MV-4-11 (cell line): ENCODE measurements at regions not wholly inside any gene's neighbourhood (a gene's known extent, or its start where the extent isn't known, plus 50 kb on each side); places are given as distances from the start of the nearest gene placed in this dataset.
A peak's percentile ranks its signal among the peaks of the same experiment; 100 is the strongest.
"Not testable (repeated sequence)": the region's sequence is repeated elsewhere in the genome, so short reads cannot be mapped to it uniquely, and the experiment has no call there.

Source experiments
- DNase-seq: peaks from one replicate; lab custom pipeline; 2025; lab: John Stamatoyannopoulos, UW

DNA sequence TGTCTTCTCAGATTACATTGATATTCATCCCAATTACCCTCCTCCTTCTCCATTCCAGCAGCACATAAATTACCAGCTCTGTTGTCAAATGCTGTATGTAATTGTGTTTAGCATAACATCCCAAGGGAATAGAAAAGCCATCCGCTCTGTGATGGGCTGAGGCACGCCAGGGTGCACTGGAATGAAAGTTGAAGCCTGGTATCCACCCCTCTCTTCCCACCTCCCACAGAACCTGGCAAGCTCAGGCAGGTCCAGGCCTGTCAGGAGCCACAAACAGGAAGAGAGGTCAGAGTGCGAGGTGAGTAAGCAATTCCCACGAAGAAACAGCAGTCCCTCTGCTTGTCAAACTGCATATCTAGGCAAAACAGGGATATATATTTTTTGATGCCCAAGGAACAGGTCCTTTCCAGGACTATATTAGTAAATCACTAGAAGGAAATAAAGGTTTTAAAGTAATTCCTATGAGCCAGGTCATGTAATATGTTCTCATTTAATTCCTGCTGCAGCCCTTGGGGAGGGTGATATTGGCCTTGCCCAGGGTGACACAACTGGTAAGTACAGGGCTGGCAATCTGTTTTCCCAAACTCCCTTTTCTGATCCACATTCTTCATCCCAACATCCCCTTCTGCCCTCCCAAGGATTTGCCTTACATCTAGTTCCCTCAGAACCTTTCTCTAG lies 155.6 kb upstream of the GHITM start:
- no peak for DNase-seq

DNA sequence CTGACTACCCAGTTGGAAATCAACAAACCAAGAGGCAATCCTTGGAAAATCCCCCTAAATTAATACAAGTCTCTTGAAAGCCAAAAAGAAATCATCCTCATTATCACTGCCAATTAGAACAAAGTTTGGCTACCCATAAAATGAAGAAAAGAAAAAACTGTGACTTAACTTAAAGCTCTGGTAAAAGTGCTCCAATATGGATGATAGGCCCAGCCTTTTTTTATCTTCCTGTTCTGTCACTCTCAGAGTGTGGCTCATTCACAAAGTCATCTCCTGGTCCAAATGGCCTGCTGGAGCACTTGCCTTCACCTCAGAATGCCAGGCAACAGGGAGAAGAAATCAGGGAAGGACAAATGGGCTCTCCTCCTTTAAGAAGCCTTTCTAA lies 155.1 kb upstream of the GHITM start:
- DNase-seq, result no peak

DNA sequence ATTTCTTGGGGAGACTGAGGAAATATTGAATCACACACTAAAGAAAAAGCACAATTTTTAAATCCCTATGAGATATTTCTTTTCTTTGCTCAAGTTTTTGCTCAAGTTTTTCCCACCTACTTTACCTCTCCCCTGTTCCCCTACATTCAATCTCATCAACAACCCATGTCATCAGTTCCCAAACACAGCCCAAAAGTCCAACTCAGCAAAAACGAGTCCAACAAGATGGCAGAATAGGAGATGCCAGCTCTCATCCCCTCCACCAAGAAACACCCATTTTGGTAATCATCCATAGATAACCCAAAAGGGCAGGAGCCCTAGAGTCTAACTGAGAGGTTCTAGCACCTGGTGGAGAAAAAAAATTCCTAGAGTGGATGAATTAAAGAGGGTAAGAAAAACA lies 152.5 kb upstream of the GHITM start:
- no peak for DNase-seq

DNA sequence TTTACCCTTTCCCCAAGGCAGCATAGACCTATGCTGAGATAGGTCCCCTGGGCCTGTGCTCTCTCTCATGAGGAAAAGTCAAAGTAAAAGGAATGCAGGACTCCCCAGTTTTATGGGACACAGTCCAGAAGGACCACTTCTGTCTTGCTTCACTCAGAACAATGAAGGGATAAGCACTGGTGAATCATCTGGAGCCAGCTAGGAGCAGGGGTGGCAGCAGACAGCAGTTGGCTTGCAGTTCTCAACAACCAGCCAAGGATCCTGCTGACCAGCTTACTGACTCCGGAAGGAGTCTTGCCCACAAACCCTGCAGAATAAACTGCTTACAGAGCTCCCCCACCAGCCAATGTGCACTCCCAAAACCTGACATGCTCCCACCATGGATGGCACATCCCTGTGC lies 152.1 kb upstream of the GHITM start:
- no peak for DNase-seq

DNA sequence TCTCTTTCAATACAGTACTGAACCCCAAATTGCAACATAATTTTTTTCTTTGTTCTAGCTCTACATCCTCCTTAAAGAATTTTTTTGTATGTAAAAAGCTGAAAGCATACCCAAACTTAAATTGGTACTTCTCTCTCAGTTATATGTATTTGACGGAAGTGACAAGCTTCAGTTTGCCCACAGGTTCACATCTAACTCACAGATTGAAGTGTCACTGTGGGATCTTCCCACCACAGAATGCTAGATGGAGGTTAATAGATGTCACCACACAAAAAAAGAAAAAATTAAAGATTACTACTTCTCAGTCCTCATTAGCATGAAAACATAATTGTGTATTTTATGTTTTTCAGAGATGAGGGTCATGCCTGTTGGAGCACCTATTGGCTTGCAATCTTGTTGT lies 150.9 kb upstream of the GHITM start:
- DNase-seq, result no peak

DNA sequence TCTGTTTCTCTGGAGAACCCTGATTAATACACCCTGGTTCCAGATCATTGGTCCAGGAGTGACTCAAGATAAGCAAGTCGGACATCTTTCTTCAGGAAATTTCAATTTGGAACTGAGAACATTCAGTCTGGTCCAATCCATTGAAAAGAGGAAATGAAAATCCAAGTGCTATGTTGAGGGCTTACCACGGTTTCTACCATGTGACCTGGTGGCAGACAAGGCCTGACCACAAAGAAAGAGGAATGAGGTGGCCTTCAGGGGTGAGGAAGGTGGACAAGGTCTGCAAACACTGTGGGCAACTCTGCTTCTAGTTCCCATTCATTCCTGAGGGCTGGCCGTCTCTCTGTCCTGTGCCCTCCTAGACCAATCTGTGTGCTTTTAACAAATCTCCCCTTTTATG lies 149.2 kb upstream of the GHITM start:
- peak; percentile 96 for DNase-seq

DNA sequence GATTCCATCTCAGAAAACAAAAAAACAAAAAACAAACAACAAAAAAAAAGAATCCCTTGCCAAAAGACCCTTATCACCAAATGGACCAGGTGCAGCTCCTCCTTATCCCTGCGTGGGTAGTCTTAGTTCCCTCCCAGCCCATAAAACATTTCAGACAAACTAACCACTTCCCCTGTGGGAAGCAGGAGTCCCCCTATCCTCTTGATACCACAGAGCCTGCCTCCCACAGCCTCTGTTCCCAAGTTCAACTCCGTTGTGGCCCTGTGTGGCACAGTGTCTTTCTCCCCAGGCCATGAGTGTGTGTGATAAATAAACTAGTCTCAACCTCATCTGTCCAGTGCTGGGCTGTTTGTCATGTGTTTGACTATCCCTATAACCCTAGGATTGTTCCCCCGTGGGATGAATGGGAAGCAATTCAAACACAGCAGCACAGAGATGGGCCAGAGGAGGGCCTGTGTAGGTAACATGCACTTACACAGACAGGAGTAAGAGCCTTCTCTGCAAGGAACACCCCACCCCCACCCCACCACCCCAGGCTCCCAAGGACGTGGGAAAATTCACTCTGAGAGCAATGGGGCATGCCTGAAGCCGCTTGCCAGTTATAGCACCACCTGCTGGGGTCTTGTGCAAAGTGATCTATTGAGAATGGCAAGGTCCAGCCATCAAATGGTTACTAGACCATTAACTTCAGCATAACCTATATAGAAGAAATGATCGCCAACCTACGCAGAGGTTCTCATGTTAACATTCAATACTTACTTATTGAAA lies 147.1 kb upstream of the GHITM start:
- DNase-seq, result peak; percentile 81

DNA sequence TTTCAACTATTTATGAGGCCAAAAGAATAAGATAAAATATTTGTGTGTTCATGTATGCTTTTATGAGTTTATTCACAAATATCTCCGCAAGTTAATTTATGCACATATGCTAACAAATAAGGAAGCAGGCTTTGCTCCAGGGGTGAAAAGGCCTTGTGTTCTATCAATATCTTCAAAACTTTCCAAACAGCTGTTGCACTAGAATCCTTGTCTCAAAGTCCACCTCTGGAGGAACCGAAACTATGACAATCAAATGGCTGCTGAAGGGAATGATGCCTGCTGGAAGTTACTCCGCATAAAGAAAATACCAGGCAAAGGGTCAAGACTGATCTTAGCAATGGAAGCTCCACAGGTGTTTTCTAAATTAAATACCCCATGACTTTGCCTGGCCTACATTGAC lies 145.0 kb upstream of the GHITM start:
- DNase-seq, result peak; percentile 85

DNA sequence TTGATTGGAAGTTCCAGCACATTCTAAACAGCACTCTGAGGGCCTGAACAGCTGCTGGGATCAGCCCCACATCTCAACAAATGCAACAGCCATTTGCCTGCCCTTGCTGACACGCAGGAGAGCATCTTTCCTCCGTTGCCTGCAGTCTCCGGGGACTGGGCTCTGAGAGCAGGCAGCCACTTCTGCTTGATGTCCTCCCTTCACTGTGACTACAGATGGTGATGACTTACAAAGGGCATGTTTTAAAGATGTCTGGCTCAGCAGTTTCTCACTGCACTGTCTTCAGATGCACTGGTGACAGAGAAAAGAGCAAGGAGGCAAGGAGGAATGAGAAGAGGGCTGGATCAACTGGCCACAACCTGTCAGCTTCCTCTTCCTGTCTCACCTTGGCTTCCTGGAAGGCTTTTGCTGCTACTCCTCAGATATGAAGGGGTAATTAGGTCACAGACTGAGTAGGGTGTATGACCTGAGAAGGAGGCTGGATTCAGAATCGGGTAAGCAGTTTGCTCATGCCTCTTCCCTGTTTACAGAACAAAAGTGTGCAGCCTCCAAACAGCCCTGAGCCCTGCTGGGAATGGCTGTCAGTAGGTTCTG lies 143.5 kb upstream of the GHITM start:
- DNase-seq, result no peak

DNA sequence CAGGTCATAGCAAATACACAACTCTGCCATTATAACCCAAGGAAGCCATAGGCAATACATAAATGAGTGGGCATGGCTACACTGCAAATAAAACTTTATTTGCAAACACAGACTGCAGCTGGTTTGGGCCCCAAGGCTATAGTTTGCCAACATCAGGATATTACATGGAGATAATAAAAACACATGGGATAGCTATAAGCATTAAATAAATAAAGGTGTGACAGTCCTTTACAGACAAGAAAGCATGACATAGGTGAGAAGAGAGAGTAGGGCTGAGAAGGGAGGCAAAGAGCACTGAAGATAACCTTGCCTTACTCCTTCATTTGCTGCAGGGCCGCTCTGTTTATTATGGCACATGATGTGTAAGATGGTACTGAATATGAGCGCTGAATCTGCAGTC lies 135.1 kb upstream of the GHITM start:
- DNase-seq, result no peak

DNA sequence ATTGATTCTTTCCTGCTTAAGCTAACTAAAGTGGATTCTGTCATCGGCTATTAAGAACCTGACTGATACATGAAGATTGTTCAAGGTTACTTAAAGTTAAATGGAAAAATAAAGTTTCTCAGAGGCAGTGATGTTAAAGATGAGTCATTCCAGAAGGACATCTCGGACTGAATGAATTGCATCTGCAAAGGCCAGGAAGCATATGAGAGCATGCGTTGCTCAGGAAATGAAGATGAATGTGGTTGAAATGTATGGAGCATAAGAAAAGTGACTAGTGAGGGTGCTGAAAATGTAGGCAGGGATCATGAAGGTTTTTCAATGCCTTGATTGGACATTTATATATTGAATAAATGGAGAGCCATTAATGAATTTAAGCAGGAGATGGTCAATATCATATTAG lies 133.9 kb upstream of the GHITM start:
- DNase-seq, result no peak

DNA sequence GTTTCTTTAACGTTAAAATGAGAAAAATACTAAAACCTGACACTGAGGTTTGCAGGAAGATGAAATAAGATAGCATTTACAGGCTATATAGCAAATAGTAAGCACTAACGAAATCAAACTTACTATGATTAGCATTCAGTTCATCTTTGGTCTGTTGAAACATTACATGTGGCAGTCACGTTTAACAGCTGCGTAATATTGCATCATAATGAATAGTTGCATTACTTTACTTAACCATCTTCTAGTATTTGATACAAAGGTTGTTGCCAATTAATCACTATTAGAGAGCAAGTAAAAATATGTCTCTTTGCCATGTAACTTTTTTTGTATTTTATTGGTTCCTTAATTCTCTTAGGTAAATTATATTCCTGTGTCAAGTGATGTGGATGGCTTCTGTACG lies 131.8 kb upstream of the GHITM start:
- DNase-seq, result peak; percentile 56

DNA sequence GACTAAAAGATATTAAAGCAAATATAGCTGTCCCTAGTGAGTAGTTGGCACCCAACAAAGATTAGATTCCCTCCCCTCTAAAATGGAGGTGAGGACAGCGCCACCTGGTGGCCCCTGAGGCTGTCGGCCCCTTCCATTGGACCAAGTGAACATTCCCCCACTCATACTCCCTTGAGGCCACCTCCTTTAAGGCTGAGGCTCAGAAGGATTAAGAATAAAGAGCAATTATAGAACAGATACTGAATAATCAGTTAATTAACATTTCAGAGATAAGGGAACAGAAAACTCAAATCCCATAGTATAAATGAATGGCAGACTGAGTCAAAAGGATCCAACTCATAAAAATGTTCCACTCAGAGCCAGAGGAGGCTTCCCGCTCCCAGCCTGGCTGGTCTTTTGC lies 130.4 kb upstream of the GHITM start:
- DNase-seq, result peak; percentile 59

DNA sequence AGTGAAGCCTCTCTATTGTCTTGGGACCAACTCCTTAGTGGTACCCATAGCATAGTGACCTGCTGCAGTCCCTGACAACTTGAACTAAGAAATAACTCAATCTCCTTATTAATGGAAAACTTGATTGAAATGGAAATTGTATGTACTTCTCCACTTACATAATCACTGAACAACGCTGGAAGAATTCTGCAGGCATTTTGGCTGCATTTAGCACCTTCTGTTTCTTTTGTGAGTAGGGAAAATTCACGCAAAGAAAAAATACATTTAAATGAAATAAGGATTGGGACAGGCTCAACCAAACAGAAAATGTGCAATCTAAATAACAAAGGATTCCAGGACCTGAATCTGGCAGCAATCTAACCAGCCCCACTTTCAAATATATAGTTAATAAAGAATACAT lies 126.9 kb upstream of the GHITM start:
- DNase-seq, result no peak

DNA sequence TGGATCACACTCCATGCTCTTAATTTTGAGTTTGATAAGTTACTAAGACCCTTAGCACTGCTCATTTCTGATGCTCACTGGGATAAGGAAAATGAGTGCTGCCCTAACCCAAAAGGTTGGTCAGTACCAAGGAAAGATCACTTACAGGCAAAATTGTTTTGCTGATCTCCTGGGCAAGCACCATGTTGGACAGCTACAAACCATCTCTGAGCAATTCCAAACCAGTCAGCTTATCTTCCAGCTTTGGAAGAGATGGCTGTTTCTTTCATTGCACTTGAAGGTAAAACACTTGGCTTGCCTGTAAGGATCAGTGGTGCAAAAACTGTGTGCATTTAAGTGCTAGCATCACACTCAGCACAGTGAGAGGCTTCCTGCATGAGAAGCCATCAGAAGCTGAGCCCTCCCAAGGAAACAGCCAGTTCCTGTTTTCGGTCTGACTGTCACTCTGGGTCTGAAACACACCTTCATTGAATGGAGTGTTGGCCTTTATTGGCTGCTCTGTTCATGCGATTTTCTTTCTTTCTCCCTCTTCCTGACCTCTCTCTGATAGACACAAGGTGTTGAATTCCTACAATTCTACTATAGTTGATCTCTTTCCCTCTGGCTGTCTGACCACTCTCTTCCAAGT lies 126.4 kb upstream of the GHITM start:
- DNase-seq, result peak; percentile 57

DNA sequence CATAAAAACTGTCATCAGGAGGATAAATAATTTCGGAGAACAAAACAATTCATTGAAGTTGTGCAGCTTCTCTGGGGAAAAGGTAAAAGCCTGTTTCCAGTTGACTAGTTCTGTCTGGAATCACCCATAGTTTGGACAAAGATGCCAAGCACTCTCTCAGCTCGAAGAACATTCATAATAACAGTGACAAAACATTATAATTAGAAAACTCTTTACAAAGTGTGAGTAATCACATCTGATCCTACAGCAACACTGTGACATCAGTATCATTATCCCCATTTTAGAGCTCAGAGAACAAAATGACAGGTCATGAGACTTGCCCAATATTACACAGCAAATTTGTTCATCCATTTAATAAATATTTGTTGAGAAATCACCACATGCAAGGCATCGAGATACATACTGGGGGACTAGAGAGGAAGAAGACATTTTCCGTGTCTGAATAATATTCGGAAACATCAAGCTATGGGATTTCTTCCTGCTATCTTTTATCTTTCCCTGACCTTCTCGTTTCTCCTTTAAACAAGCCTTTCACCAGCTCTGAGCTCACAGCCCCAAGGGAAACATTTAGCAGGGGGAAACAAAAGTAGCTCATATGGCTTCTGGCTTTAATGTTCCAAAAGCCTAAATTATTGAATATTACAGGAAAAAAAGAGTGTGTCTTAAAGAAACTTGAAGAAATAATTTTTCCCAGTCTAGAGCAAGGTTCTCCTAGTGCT lies 123.3 kb upstream of the GHITM start:
- DNase-seq, result no peak

DNA sequence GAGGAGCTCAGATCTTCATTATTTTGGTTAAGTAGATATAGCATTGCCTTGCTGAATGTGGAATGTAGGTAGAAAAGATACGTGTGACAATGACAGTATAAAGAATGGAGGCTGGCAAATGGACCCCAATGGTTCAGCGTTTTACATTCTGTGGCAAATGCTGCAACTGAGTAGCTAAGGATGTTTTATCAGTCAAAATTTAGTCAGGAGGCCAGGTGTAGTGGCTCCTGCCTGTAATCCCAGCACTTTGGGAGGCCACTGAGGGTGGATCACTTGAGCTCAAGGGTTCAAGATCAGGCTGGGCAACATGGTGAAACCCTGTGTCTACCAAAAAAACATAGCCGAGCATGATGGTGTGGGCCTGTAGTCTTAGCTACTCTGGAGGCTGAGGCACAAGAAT lies 120.5 kb upstream of the GHITM start:
- no peak for DNase-seq

DNA sequence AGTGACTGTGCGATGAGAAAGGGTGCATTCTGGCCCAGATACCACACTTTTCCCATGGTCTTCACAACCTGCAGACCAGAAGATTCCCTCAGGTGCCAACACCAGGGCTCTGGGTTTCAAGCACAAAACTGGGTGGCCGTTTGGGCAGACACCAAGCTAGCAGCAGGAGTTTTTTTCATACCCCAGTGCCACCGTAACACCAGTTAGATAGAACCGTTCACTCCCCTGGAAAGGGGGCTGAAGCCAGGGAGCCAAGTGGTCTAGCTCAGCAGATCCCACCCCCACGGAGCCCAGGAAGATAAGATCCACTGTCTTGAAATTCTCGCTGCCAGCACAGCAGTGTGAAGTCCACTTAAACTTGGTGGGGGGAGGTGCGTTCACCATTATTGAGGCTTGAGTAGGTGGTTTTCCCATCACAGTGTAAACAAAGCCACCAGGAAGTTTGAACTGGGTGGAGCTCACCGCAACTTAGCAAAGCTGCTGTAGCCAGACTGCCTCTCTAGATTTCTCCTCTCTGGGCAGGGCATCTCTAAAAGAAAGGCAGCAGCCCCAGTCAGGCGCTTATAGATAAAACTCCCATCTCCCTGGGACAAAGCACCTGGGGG lies 119.4 kb upstream of the GHITM start:
- DNase-seq, result not testable (repeated sequence)

DNA sequence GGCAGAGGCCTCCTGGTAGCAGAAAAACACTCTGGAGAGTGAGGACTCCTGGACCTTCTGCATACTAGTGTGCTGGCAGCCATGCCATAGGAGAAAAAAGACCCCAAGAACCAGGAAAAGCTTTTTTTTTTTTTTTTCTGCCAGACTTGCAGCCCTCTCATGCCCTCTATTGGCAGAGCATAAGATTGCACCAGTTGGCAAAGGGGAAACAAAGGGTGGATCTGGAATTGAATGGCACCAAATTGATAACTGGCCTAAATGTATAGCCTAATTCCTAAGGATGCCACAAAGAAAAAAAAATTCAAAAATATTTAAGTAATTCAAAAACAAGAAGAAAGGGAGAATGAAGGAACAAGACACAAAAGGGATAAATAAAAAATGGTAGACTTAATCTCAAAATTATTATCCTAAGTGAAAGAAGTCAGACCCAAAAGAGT lies 112.5 kb upstream of the GHITM start:
- DNase-seq, result no peak

DNA sequence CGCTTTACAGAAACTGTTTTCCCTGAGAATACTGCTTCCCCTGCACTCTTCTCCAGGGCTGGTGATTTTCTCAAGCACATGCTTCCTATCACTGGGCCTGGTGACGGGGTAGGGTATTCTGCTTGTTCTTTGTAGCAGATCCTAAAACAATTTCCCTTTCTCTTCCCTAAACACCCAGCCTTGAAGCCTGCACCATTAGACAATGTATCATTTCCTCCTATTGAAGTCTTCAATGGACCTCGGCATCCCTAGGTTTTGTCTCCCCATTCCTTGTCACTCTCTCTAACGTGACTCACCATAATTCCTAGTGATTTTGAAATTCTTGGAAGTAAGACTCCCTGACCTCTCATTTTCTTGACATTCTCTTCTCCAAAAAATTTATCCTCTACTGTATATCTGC lies 109.5 kb upstream of the GHITM start:
- DNase-seq, result no peak

DNA sequence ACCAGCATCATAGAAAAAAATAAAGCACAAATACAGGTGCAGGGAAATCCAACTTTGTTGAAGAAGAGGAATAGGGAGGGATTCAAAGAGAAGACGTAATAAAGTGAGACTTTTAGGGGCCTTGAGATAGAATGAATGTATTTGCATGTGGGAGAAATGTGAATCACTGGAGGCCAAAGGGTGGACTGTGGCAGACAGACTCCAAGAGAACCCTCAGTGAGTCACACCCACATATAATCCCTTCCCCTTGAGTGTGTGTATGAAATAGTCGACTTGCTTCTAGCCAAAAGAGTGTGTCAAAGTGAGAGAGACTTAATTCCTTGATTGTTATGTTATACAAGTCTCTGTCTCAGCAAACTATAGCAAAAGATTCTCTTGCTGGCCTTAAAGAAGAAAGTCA lies 101.3 kb upstream of the GHITM start:
- DNase-seq, result peak; percentile 14

DNA sequence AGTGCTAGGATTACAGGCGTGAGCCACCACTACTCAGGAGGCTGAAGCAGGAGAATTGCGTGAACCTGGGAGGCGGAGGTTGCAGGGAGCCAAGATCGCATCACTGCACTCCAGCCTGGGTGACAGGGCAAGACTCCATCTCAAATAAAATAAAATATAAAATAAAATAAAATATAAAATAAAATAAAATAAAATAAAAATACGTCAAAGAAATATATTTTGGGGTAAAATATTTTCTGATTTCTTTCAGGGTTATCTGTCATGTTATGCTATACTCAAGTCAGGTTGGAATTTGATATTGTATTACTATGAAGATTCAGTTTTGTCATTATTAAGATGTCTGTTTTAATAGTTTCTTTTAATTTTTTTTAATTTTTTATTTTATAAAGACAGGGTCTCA lies 99.4 kb upstream of the GHITM start:
- DNase-seq, result no peak
